NCI-H2171 (cell line): ENCODE measurements at regions not wholly inside any gene's neighbourhood (a gene's known extent, or its start where the extent isn't known, plus 50 kb on each side); places are given as distances from the start of the nearest gene placed in this dataset.
"Not testable (repeated sequence)": the region's sequence is repeated elsewhere in the genome, so short reads cannot be mapped to it uniquely, and the experiment has no call there.

Experiments used
- DNase-seq: peaks from one replicate; lab custom pipeline; 2025; lab: John Stamatoyannopoulos, UW

- no peak for DNase-seq
Observed at GRCh38 chr3:77707281-77707680, 667.4 kb downstream of the ROBO2 start.

DNA sequence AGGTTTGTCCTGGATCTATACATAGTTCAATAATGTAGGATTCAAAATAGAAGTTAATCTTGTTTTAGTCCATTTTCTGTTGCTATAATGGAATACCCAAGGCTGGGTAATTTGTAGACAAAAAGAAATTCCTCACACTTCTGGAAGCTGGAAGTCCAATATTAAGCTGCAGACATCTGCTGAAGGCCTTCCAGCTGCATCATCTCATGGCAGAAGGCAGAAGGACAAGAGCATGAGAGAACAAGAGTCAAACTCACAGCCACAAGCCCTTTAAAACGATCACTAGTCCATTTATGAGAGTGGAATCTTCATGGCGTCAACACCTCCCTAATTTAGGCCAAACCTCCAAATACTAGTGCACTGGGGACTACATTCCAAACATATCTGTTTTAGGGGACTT, 669.3 kb downstream of the ROBO2 start:
- DNase-seq, result no peak

DNA sequence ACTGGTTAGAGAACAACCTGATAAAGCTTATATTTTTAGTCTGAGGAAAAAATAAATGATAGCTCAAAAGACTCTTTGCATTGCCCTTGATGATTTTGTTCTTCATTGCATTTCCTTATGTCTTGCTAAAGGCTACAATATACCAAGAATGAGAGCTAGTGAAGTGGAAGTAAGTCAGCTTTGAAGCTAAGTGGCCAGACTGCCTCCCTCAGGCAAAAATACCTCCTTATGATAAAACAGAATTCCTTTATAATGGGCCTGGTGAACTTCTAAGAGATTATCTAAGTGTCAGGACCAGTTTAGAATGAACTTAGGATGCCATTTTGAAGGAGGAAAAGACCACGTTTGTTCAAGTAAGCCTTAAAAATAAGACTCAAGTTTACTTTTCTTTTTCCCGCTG, 678.4 kb downstream of the ROBO2 start:
- no peak for DNase-seq

GRCh38 chr3:77720460-77720971, 680.6 kb downstream of the ROBO2 start:
- DNase-seq, result no peak

GRCh38 chr3:77726517-77726916, 686.6 kb downstream of the ROBO2 start:
- DNase-seq, result no peak

DNA sequence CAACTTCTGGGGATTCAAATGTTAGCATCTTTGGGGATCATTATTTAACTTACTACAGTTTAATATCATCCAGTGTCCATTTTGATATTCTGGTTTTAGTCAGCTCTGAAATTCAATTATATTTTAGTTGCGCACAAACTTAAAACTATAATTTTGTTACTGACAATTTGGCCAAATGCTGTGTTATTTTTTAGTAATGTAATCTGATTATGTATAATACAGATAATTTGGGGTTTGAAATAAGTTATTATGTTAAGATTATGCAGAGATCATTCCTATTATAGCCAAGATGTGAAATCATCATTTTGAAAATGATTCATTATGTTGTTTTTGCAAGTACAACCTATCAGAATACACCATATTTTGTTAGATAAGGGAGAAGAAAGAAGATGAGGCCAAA, 706.1 kb downstream of the ROBO2 start:
- no peak for DNase-seq

DNA sequence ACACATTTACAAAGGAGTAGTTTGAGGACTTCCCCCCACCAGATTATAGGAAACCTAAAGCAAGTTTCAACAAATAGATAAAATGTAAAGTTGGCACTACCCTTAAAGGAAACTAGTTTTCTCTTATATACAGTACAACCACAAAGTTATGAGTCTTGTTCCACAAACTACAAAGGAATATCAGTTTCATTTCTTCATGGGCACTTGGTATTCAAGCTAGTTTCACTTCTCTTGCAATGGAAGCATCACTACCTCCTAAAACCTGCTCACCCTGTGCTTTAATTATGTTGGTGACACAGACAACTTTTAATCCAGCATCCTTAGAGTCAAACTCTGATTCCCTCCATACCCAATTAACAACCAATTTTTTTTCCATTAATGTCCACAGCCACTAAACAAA, 707.0 kb downstream of the ROBO2 start:
- DNase-seq, result no peak

DNA sequence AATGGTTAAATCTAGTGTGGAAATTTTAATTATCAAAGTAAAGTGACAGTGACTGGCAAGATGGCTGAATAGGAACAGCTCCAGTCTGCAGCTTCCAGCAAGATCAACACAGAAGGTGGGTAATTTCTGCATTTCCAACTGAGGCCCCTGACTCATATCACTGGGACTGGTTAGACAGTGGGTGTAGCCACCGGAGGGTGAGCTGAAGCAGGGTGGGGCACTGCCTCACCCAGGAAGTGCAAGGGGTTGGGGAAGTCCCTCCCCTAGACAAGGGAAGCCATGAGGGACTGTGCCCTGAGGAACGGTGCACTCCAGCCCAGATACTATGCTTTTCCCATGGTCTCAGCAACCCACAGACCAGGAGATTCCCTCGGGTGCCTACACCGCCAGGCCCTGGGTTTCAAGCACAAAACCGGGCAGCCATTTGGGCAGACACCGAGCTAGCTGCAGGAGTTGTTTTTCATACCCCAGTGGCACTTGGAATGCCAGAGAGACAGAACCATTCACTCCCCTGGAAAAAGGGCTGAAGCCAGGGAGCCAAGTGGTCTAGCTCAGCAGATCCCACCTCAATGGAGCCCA, 716.6 kb downstream of the ROBO2 start:
- DNase-seq, result not testable (repeated sequence)

DNA sequence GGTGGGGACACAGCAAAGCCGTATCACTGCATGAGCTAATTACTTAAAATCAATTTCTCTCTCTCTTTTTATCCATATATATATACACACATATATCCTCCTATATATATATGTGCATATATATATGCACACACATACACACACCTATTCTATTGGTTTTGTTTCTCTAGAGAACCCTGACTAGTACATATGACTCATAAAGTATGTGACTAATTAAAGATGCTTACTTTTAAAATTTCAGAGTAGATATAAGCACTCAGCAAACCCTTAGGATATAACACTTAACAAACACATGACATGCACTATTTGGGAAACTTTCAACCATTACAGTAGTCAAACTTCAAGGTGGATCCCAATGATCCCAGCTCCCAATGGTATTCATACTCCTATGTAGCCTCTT, 732.6 kb downstream of the ROBO2 start:
- no peak for DNase-seq

DNA sequence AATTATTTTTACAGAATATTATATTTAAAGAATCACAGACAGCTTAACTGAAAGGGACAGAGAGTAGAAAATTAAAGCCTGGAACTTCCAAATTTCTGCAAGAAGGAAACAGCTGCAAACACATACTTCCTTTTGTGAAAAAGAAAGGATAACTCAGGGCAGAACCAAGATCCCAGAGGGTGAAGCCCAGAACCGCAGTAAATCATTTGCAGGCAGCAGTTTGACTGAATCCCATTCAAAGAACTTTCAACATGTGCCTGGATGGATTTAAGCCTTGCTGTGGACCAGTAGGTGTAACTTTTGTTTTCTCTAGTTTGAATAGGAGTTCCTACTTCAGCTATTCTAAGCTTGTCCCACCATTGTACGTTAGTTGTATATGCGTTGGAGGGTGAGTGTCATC, 733.2 kb downstream of the ROBO2 start:
- no peak for DNase-seq

DNA sequence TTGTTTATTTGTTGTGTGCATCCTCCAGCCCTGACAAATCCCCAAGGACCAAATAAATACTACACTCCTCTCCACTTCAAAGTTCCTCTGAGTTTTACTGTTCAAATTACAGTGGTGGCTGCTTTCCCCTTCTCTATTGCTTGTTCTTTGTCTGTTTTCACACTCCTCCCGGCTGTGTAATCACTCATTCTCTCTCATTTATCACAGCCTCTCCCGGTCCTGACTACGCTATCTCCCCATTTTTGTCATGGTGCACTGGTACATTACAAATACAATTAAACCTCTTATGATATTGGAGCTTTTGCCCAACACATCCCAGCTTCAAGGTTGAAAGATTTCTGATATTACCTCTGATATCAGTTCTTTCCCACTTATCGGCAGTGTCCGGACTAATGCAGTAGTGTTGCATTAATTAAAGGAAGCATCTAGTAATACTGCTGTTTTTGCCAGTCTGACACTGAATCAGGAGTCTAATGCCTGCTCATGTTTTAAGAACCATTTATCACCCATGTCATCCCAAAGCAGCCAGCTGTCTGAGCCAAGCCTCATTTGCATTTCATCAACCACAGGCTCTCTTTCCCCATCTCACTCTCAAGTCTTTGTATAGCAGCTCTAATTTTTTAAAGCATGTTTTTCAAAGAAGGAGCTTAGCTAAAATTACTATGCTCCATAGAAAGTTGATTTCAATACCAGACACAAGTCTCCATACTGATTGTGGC, 740.5 kb downstream of the ROBO2 start:
- DNase-seq, result no peak

- no peak for DNase-seq
Observed at GRCh38 chr3:77786216-77786615, 746.3 kb downstream of the ROBO2 start.

DNA sequence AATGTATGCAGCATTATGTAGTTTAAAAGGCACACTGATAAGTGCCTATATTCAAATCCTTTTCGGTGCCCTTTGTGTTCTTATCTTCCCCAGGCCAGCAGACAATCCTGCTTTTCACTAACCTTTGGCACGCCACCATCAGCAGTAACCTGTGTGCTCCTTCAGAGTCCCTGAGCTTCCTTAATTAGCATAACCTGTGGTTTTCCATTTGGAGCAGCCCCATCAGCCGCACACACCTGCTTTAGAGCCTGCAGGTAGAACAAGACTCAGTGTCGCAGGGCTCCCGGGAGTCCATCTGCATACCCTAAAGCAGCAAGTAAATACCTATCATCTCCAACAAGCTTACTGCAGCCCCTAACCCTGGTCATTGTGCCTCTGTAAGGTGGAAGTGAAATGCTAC, 755.1 kb downstream of the ROBO2 start:
- no peak for DNase-seq

DNA sequence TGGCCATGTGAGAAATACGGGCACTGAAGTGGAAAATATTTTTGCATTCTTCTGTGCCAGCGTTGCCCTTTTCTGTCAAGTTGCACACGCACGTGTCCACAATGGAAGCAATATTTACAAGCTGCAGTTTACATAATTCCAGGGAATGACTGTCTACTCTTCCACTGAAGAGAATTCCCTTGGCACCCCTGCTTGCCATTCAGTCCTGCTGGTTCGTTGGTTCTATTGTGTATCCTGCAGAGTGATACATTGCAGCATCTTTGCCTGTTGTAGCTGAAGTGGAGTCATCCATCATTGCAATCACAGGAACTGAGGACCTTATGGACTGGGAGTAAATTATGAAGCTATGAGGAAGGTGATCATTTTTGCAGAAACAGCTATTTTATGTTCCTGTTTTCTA, 759.4 kb downstream of the ROBO2 start:
- no peak for DNase-seq

GRCh38 chr3:77800893-77801292, 761.0 kb downstream of the ROBO2 start:
- no peak for DNase-seq

DNA sequence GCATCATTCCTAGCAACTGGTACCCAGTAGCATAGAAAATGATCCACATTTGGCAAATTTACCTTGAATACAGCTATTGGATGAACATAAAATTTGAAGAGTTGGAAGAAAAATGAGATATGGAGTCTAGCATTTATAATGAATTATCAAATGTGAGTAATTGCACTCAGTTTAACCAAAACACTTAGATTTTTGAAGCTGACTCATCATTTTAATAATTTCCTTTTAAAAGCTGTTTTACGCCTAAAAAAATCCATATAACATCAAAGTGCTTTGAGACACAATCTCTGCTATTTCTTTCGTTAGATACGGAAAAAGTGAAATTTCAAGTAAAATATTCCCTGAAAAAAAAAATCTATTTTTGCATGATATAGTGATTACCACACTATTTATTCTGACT, 767.4 kb downstream of the ROBO2 start:
- DNase-seq, result no peak

DNA sequence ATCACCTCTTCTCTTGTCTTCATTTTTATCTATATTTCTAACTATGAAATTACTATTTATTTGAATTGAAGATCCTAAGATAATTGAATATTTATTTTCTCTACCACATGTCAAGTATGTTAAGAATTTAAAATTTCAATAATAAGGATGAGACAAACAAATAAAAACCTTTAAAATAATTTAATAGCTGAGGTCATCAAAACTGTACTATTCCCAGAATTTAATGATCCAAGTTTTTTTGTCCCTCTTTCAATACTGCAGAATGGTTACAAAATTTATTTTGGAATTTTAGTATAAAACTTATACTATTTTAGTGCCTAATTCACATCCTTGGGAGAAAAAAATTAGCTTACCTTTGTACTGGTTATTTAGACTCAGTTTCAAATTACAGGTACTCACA, 774.9 kb downstream of the ROBO2 start:
- no peak for DNase-seq

- DNase-seq, result no peak
Observed at GRCh38 chr3:77815467-77815866, 775.6 kb downstream of the ROBO2 start.

DNA sequence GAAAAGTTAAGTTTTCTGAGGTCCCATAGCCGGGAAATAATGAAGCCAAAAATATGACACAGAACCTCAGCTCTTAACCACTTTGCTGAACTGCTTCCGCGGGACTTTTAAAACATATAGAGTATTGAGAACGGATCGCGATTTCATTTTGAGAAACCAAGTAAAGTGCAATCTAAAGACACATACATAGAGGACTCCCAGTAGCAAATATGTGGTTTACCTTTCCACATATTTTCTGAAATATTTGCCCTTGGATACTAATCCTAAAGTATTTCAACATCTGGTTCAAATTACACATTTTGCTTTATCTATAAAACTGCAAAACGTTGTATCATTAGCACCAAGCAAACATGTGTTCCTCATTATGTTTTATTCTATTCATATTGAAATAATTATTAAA, 776.5 kb downstream of the ROBO2 start:
- DNase-seq, result no peak

DNA sequence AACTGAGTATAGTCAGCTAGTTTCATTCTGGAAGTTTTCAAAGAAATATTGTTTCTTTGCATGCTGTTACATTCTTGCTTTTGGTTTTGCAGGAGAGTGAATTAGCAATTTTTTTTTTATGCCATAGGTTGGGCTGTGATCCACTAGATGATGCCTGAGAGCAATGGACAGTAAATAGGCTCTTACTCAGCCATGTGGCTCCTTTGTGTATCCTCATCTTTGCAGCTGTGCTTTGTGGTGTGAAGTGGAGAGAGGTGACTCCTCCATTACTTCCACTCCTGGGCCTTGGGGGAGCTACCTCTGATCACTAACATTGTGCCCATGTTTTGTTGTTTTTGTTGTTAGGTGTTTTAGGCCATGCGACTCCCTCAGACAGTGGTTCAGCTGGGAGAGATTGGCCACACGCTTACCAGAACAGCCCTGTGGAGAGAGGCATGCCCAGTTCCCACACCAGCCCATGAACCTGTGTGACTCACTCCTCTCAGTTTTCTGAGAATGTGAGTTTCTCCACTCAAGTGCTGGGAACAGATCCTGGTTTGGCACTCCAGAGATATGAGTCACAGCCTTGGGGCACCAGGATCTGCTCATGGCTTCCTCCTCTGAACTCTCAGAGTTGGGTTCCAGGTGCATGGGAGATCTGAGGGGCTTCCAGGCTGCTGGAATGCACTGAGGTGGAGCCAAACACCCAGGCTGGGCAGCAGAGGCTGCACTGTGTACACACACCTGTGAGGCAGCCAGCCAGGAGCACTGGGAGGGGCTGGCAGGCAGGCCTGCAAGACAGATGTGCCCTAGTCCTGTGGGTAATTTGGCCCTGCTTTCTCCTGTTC, 785.3 kb downstream of the ROBO2 start:
- DNase-seq, result no peak

DNA sequence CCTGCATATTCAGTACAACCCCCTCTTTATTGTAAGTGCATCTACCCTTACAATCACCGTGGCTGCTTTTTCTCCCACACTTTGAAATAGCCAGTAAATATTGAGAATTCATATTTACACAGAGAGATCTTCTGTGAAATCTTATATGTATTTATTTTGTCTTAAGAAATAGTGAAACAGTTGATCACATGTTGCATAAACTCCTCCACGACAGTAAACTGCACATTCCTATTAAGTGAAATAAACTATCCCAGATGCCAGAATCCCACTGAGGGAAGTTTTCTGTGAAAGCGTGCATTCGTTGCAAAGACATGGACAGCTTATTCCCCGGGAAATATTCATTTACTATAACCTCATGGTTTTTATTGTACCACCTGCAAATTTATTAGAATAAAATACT, 796.0 kb downstream of the ROBO2 start:
- no peak for DNase-seq

DNA sequence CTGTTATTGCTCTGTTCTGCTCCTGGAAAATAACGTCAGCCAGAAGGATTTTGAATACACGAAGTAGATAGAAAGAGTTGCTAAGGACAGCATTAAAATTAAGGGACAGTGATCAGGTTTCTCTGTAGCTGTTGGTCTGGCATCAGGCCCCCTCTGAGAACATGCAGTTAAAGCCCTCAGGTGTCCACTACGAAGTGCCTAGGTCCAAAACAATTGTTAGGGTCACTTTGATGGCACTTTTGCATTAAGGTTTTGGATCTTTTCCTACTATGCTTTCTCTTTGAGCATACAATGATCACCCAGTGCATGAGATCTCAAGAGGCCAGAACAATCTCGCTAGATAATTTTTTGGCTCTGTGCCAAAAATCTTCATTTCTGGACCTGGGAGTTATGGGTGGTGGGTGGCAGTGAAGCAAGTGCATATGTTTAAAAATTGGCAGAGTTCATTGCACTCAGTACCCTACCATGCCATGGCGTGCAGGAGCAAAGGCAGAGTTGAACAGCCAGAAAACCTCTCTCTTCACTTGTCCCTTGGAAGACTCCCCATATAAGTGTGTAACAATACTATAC, 797.6 kb downstream of the ROBO2 start:
- DNase-seq, result no peak

DNA sequence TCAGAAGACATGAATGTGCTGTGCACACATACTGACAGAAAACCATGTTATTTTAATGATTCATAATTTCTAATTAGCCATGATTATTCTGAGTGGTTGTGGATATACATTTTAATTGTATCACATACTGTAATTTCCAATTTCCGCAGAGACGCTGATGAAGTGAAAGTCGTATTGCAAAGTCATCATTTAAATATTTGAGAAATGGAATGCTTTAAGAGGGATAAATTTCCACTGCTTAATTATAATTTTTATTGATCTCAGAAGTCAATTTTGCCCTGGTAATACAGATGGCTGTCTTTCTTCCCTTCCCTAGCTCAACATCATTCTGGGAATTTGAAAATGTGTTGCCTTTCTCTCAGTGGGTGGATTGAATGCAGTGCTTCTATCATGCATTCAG, 819.3 kb downstream of the ROBO2 start:
- no peak for DNase-seq
